NCI-H1048 (cell line): ENCODE measurements at regions not wholly inside any gene's neighbourhood (a gene's known extent, or its start where the extent isn't known, plus 50 kb on each side); places are given as distances from the start of the nearest gene placed in this dataset.

Experiments used
- DNase-seq: peaks from one replicate; lab custom pipeline; 2025; lab: John Stamatoyannopoulos, UW

GRCh38 chr16:54361246-54361645, 74.7 kb upstream of the IRX3 start:
- DNase-seq: no peak

GRCh38 chr16:54360681-54361080, 74.1 kb upstream of the IRX3 start:
- DNase-seq: no peak

GRCh38 chr16:54359555-54359954, 73.0 kb upstream of the IRX3 start:
- DNase-seq: no peak

- DNase-seq: no peak
Measured at GRCh38 chr16:54359081-54359480, 72.5 kb upstream of the IRX3 start.

- DNase-seq: no peak
Measured at GRCh38 chr16:54356391-54356790, 69.8 kb upstream of the IRX3 start.

GRCh38 chr16:54355251-54355650, 68.7 kb upstream of the IRX3 start:
- DNase-seq: no peak

- DNase-seq: no peak
Measured at GRCh38 chr16:54353097-54353496, 66.5 kb upstream of the IRX3 start.

GRCh38 chr16:54351171-54351570, 64.6 kb upstream of the IRX3 start:
- no peak for DNase-seq

GRCh38 chr16:54347961-54348360, 61.4 kb upstream of the IRX3 start:
- no peak for DNase-seq

GRCh38 chr16:54346041-54346440, 59.5 kb upstream of the IRX3 start:
- DNase-seq: no peak

- no peak for DNase-seq
Measured at GRCh38 chr16:54344646-54345630, 58.4 kb upstream of the IRX3 start.

- no peak for DNase-seq
Measured at GRCh38 chr16:54342966-54343365, 56.4 kb upstream of the IRX3 start.

- DNase-seq: no peak
Measured at GRCh38 chr16:54341892-54342776, 55.5 kb upstream of the IRX3 start.

GRCh38 chr16:54340531-54340930, 53.9 kb upstream of the IRX3 start:
- no peak for DNase-seq

GRCh38 chr16:54336631-54337204, 50.1 kb upstream of the IRX3 start:
- no peak for DNase-seq
